Left ventricle myocardium inferior (tissue), 1 donor: ENCODE measurements at regions not wholly inside any gene's neighbourhood (a gene's known extent, or its start where the extent isn't known, plus 50 kb on each side); places are given as distances from the start of the nearest gene placed in this dataset.

ENCODE experiments used
- DNase-seq: peaks from one replicate; pipeline ENCODE4 v3.0.0-alpha.2; 2020
- H3K27ac ChIP-seq: fragments of 200-600 bp; replicated peaks from 2 replicates; pipeline ENCODE4 v1.8.0; 2021
- H3K27me3 ChIP-seq: fragments of 200-600 bp; 2 replicates; pipeline ENCODE4 v1.8.0; 2021; ENCODE audit warnings: low read depth
- H3K36me3 ChIP-seq: fragments of 200-600 bp; 2 replicates; pipeline ENCODE4 v1.8.0; 2021
- H3K4me1 ChIP-seq: fragments of 200-600 bp; 2 replicates; pipeline ENCODE4 v1.8.0; 2021
- H3K4me3 ChIP-seq: fragments of 200-600 bp; 2 replicates; pipeline ENCODE4 v1.8.0; 2021; ENCODE audit warnings: mild to moderate bottlenecking, moderate library complexity
- H3K9me3 ChIP-seq: fragments of 200-600 bp; replicated peaks from 2 replicates; pipeline ENCODE4 v1.8.0; 2021
- intact Hi-C: fragments of 100-400 bp; cut with micrococcal nuclease; formaldehyde crosslinking; loops from one replicate; pipeline ENCODE4 v1.11.0; 2022
- TF ChIP-seq, protein P1 (sequence below): fragments of 200-600 bp; IDR thresholded peaks from 2 replicates; pipeline ENCODE4 v1.8.0; 2021; ENCODE audit warnings: antibody characterized with exemption, mild to moderate bottlenecking, borderline replicate concordance
- donor health status: DM: no; HTN: yes; CAD: no; lungs with severe emphysema.

DNA sequence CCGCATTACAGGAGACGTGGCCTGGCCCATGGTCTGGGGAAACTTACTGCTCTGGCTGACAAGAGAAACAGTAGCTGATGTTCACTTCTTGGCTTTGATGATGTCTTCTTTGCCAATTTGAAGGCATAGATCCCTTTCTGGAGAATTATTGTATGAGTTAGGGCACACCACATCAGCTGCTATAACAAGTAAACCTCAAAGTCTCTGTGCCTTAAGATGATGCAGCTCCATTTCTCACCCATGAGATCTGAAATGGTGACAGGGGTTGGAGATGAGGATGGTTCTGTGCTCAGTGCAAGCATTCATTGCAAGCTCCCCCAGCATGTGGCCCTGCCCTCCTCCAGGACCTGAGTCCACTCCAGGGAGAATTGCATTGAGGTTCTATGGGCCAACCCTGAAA lies 157.4 kb downstream of the IRX5 start:
- H3K9me3 ChIP-seq, result no peaks in the 10 kb centered on the region
- H3K4me3 ChIP-seq, result no peak overlapping the region

DNA sequence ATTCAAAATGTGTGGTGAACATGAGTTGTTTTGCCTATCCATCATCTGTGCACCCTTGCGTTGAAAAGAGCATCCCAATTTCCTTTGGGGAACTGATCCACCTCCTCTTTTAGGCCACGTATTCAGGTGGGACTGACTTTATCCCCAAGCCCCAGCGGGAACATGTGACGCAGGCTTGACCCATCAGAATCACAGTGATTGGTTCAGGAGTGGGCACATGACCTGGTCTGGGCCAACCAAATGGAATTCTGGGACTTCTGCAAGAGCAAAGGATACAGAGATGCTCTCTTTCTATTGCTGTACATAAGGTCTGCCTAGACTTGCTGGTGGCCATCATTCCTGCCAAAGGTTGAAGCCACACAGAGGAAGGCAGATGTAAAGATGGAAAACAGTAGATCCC lies 158.9 kb downstream of the IRX5 start:
- no peak for DNase-seq
- TF ChIP-seq, protein P1, sequence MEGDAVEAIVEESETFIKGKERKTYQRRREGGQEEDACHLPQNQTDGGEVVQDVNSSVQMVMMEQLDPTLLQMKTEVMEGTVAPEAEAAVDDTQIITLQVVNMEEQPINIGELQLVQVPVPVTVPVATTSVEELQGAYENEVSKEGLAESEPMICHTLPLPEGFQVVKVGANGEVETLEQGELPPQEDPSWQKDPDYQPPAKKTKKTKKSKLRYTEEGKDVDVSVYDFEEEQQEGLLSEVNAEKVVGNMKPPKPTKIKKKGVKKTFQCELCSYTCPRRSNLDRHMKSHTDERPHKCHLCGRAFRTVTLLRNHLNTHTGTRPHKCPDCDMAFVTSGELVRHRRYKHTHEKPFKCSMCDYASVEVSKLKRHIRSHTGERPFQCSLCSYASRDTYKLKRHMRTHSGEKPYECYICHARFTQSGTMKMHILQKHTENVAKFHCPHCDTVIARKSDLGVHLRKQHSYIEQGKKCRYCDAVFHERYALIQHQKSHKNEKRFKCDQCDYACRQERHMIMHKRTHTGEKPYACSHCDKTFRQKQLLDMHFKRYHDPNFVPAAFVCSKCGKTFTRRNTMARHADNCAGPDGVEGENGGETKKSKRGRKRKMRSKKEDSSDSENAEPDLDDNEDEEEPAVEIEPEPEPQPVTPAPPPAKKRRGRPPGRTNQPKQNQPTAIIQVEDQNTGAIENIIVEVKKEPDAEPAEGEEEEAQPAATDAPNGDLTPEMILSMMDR, result no peak
- no peaks in the 10 kb centered on the region for H3K9me3 ChIP-seq
- peaks cover 10% of the 10 kb centered on the region for H3K27me3 ChIP-seq
- intact Hi-C loops, result no loop called here
- no peak overlapping the region for H3K4me3 ChIP-seq
- H3K27ac ChIP-seq, result no peak overlapping the region
- no peaks in the 10 kb centered on the region for H3K36me3 ChIP-seq
- no peaks in the 10 kb centered on the region for H3K4me1 ChIP-seq

More for the DNA sequence above, 157.4 kb downstream of the IRX5 start:
- intact Hi-C loops, result no loop called here
- H3K27me3 ChIP-seq, result peaks cover 10% of the 10 kb centered on the region
- H3K36me3 ChIP-seq, result no peaks in the 10 kb centered on the region
- no peak overlapping the region for H3K27ac ChIP-seq
- no peak for DNase-seq
- TF ChIP-seq, protein P1, result no peak
- no peaks in the 10 kb centered on the region for H3K4me1 ChIP-seq

DNA sequence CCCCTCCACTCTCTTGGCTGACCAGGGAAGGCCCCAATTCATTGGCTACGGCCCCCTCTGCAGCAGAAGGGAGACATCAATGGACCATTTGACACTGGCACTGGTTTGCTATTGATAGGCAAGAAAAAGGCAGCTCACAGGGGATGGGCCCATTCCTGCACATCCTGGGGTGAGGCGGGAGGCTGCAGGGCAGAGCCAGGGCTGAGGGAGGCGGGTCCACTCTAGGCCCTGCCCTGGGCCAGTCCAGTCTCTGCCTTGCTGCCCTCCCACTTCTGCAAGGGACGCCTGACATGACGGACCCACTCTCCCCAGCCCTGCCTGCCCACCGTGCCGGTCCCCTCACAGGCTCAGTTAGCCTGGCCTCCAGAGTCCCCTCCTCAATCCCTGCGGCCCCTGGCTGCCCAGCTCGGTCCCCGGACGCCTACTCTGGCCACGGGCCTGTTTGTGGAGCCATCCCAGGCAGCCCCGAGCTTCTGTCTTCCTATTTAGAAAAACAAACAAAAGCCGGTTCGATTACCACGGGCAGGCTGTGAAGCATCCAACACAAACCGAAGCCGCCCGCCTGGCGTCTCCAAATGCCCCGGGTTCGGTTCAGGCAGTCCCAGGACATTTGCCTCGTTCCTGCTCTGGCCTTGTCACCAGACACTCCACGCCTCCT lies 160.7 kb downstream of the IRX5 start:
- Histone ChIP-seq H3K36me3 (no peaks in the 10 kb centered on the region), H3K9me3 (no peaks in the 10 kb centered on the region), H3K27me3 (peaks cover 10% of the 10 kb centered on the region), H3K4me3 (no peak overlapping the region), H3K27ac (no peak overlapping the region), H3K4me1 (no peaks in the 10 kb centered on the region)
- TF ChIP-seq, protein P1, result no peak
- intact Hi-C loops, result no loop called here
- no peak for DNase-seq

DNA sequence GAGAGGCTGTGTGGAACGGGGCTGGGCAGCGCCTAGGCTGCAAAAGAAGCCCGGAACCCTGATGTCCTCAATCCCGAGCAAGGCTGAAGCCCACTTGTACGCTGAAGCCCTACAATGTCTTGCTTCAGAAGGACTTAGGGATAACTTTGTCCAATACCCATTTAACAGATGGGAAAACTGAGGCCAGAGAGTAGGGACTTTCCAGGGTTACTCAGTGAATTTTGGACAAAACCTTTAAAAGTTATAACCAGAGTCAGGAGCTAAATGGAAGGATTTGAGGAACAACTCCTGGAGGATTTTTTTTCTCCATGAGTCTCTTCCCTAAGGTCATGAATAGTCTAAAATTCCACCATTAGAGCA lies 161.2 kb downstream of the IRX5 start:
- H3K4me1 ChIP-seq, result no peaks in the 10 kb centered on the region
- H3K27ac ChIP-seq, result no peak overlapping the region
- no peak for DNase-seq
- TF ChIP-seq, protein P1, result no peak
- H3K9me3 ChIP-seq, result no peaks in the 10 kb centered on the region
- intact Hi-C loops, result no loop called here
- no peaks in the 10 kb centered on the region for H3K36me3 ChIP-seq
- H3K4me3 ChIP-seq, result no peak overlapping the region
- peaks cover 10% of the 10 kb centered on the region for H3K27me3 ChIP-seq

DNA sequence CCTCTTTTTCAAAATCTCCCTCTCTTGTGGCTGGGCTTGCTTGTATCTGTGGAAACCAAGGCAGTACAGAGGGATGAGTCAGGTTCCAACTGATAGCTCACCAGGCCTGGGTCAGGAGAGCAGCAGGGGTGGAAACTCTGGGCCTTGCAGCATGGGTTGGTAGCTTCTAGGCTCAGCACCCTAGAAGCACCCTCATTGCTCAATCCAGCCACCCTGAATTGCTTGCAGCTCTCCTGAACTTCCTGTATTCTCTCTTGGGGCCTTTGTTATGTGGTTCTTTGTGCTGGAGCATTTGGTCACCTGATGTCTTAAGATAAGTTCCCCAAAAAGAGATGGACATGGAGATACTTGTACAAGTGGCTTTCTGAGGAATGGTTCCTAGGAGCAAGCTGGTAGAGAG lies 169.4 kb downstream of the IRX5 start:
- intact Hi-C loops, result no loop called here
- Histone ChIP-seq H3K4me1 (no peaks in the 10 kb centered on the region), H3K36me3 (no peaks in the 10 kb centered on the region), H3K27ac (no peak overlapping the region), H3K4me3 (no peak overlapping the region), H3K9me3 (peaks cover 12% of the 10 kb centered on the region), H3K27me3 (peaks cover 15% of the 10 kb centered on the region)
- TF ChIP-seq, protein P1, result no peak
- DNase-seq, result no peak
